GM19463 (cell line): ENCODE measurements at regions not wholly inside any gene's neighbourhood (a gene's known extent, or its start where the extent isn't known, plus 50 kb on each side); places are given as distances from the start of the nearest gene placed in this dataset.

Experiments used
- ATAC-seq: cut with Tn5 transposase; IDR thresholded peaks from one replicate; pipeline ENCODE4 v1.9.1; 2021; ENCODE audit warnings: mild to moderate bottlenecking, moderate library complexity; ENCODE audit not compliant: unreplicated experiment

GRCh38 chr11:16448123-16448717 lies 91.9 kb upstream of the SOX6 start:
- ATAC-seq = no peak

- ATAC-seq = no peak
These were observed 85.1 kb upstream of the SOX6 start for GRCh38 chr11:16441461-16441860.

GRCh38 chr11:16440136-16440535 lies 83.8 kb upstream of the SOX6 start:
- no peak for ATAC-seq

DNA sequence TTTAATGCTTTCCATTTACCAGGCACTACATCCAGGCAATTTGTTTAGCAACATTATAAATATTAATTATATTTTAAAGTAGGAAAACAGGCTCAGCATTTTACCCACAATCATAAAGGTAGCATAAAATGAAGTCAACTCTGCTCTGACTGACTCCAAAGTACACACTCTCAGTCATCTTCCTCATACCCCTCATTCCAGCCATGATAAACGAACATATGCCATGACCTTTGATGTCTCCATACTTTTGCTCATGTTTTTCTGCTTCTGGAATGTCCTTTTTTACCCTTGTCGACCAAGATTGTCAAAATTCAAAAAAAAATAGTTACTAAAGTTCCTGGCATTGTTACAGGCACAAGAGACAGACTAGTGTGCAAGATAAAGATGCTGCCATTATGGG lies 77.7 kb upstream of the SOX6 start:
- ATAC-seq = no peak

DNA sequence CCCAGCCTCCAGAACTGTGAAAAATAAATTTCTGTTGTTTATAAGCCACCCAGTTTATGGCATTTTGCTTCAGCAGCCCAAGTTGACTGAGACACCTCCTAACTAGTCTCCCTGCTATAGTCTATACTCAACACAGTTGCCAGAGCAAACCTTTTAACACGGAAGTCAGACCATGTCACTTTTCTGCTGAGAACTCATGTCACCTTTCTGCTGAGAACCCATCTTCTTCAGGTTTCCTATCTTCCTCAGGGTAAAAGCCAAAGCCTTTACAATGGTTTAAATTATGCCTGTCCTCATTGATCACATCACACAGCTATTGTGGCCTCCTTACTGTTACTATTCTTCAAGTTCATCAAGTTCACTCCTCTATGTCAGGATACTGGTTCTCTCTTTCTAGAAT lies 74.3 kb upstream of the SOX6 start:
- ATAC-seq = no peak

GRCh38 chr11:16421826-16422225 lies 65.5 kb upstream of the SOX6 start:
- ATAC-seq = no peak

- ATAC-seq = no peak
These were observed 62.2 kb upstream of the SOX6 start for GRCh38 chr11:16418428-16419097.

DNA sequence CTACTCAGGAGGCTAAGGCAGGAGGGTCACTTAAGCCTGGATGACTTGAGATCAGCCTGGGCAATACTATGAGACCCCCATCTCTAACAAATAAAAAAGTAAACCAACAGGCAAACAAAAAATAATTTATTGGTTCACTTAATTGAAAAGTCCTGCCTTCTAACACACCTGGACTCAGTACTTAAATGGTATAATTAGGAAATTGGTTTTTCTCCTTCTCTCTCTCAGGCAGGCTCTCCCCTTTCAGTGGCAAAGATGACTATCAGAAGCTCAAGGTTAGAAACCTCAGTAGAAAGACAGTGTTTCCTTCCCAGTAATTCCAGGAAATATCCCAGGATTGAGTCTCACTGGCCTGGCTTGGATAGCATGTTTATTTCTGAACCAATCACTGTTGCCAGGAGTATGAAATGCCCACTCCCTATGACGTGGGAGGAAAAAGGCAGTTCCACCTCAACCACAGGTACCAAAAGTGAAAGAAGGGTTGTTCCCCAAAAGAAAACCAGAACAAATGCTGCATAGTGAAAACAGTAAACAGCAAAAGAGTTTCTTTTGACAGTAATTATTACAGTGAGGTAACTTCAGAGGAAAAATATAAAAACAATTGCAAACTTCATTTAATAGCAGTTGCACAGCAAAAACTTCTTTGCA lies 56.3 kb upstream of the SOX6 start:
- ATAC-seq = peak; percentile 94

- no peak for ATAC-seq
These were observed 54.1 kb upstream of the SOX6 start for GRCh38 chr11:16410479-16410878.

- no peak for ATAC-seq
These were observed 52.3 kb upstream of the SOX6 start for GRCh38 chr11:16408619-16409018.

DNA sequence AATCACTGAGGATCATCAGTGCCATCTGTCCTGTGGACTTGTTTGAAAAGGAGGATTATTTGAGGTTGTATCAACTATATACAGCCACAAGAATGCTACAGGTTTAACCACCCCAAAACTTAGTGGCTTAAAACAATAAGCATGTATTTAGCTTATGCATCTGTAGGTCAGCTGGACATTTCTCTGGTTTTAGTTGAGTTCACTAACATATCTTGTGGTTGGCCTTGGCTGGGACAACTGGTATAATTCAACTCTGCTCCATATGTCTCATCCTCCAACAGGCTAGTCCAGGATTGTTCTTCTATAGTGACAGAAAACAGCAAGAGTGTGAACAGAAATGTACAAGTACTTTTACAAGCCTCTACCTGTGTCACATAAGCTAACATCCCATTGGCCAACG lies 49.9 kb upstream of the SOX6 start:
- no peak for ATAC-seq
